ENCODE measurements at regions not wholly inside any gene's neighbourhood (a gene's known extent, or its start where the extent isn't known, plus 50 kb on each side); places are given as distances from the start of the nearest gene placed in this dataset.

DNA sequence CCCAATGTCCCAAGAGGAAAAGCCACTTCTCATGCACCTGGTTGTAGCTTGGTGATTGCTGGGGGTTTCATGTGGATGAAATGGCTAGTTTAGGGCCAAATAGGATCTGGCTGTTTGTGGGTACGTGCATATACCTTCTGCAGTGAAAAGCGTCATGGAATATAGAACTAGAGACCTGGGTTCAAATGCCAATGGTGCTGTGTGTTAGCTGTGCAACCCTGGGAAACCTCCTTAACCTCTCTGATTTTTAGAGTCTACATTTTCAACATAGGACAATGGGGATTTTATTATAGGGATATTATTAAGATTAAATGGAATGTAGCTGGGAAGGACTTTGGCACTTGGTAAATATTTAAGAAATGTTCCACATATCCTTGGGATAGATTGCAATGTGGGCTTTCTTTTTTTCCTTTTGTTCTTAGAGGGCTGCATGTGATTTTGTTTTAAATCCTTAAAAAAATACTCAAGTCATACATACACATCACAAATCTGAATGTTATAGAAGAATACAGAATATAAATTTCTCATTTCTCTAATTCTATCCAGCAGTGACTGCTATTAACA, 112.6 kb upstream of the E2F8 start:
- ATAC-seq (no peak), DNase-seq (no peak)
- H3K27ac ChIP-seq, result no peak overlapping the region
- intact Hi-C loops (cut with DNase I), result no loop called here
- no peaks in the 10 kb centered on the region for H3K9me3 ChIP-seq
- no peaks in the 10 kb centered on the region for H3K36me3 ChIP-seq (ENCODE audit: insufficient read depth in 1 of 2, low read depth in 1 of 2)
- no peaks in the 10 kb centered on the region for H3K4me1 ChIP-seq
- 76 to 82% (median 76%) methylated on average over 2 of the region's 2 CpGs for WGBS, 3 donors
- no peak overlapping the region for H3K4me3 ChIP-seq
- peaks cover 0 to 81% (median 4%) of the 10 kb centered on the region in 3 donors for H3K27me3 ChIP-seq (ENCODE audit: insufficient read depth in 3 of 3, low read length in 2 of 3)
- TF ChIP-seq, protein P1, sequence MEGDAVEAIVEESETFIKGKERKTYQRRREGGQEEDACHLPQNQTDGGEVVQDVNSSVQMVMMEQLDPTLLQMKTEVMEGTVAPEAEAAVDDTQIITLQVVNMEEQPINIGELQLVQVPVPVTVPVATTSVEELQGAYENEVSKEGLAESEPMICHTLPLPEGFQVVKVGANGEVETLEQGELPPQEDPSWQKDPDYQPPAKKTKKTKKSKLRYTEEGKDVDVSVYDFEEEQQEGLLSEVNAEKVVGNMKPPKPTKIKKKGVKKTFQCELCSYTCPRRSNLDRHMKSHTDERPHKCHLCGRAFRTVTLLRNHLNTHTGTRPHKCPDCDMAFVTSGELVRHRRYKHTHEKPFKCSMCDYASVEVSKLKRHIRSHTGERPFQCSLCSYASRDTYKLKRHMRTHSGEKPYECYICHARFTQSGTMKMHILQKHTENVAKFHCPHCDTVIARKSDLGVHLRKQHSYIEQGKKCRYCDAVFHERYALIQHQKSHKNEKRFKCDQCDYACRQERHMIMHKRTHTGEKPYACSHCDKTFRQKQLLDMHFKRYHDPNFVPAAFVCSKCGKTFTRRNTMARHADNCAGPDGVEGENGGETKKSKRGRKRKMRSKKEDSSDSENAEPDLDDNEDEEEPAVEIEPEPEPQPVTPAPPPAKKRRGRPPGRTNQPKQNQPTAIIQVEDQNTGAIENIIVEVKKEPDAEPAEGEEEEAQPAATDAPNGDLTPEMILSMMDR (IDR thresholded peaks at IDR 0.05), result no peak

DNA sequence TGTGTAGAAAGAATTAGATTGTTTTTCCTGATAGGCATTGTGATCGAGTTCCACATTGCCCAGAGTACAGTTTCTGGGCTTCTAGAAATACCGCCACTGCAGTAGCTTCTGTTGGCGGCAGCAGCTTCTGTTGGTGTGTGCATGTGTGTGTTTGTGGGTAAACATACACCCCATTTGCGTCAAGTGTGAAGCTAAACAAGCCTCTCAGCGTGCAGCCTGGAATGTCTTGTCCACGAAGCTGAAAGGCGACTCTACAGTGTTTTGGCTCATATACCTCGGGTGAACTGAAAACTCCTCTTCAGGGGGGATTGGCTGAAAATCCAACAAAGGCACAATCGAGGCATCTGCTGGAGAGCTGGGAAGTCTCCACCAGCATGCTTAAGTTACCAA, 112.0 kb upstream of the E2F8 start:
- TF ChIP-seq, protein P1 (IDR thresholded peaks at IDR 0.05), result no peak
- WGBS, 3 donors, result 26 to 36% (median 28%) methylated on average over 9 of the region's 9 CpGs
- DNase-seq, result no peak
- Histone ChIP-seq H3K36me3 (ENCODE audit: insufficient read depth in 1 of 2, low read depth in 1 of 2) (no peaks in the 10 kb centered on the region), H3K27me3 (ENCODE audit: insufficient read depth in 3 of 3, low read length in 2 of 3) (peaks cover 0 to 82% (median 4%) of the 10 kb centered on the region in 3 donors), H3K27ac (no peak overlapping the region), H3K9me3 (no peaks in the 10 kb centered on the region), H3K4me1 (no peaks in the 10 kb centered on the region), H3K4me3 (no peak overlapping the region)
- intact Hi-C loops (cut with DNase I), result no loop called here
- no peak for ATAC-seq

DNA sequence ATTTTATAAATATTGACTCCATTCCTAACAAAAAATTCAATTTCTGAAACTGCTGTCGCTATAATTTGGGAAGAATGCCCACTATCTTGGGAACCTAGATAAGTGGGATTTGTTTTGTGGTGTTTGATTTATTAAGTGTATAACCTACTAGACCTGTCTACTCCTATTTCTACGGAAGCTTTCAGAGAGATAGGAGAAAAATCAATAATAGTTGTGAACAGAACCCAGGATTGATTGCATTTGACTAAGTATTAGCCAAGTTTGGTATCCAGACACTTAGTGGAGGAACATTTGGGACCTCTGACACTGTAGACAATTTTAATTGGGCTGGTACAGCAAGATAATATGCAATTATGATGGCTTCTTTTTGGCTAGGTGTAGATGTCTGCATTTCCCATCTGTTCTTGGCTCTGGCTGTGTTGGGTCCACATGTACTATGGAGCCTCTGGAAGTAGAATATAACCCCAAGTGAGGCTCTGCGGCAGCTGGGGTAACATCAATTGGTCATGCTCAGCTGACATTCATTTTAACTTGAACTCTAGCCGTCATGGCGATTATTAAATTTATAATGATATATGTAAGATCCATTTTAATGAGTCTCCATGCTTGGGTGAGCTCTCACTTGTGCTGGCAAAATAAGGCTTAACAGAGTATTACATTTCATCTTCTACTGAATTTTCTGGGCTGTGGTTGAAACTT, 111.5 kb upstream of the E2F8 start:
- no peak overlapping the region for H3K27ac ChIP-seq
- 29 to 46% (median 32%) methylated on average over 5 of the region's 5 CpGs for WGBS, 3 donors
- H3K4me1 ChIP-seq, result no peaks in the 10 kb centered on the region
- intact Hi-C loops (cut with DNase I), result no loop called here
- ATAC-seq (no peak), DNase-seq (no peak)
- TF ChIP-seq, protein P1 (IDR thresholded peaks at IDR 0.05), result no peak
- peaks cover 0 to 83% (median 4%) of the 10 kb centered on the region in 3 donors for H3K27me3 ChIP-seq (ENCODE audit: insufficient read depth in 3 of 3, low read length in 2 of 3)
- no peaks in the 10 kb centered on the region for H3K36me3 ChIP-seq (ENCODE audit: insufficient read depth in 1 of 2, low read depth in 1 of 2)
- no peaks in the 10 kb centered on the region for H3K9me3 ChIP-seq
- no peak overlapping the region for H3K4me3 ChIP-seq

DNA sequence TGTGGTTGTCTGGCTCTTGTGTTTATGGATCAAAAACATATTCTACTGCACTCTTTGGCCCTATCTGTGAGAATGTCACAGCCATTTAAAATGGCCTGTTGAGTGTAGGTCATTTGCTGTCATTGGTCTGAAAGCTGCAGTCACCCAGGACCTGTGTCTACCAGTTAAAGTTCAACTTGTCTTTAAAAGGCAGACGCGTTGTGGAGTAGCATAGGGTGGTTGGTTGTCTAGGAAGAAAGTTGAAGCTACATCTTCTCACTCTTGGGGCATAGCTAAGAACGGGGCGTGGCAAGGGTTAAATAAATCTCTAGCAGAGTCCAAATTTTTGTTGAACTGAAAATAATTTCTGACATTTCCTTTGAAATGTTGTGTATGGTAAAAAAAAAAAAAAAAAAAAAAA, 110.7 kb upstream of the E2F8 start:
- intact Hi-C loops (cut with DNase I), result no loop called here
- 90 to 94% (median 91%) methylated on average over 4 of the region's 4 CpGs for WGBS, 3 donors
- H3K27ac ChIP-seq, result no peak overlapping the region
- TF ChIP-seq, protein P1 (IDR thresholded peaks at IDR 0.05), result no peak
- no peak for DNase-seq
- no peaks in the 10 kb centered on the region for H3K36me3 ChIP-seq (ENCODE audit: insufficient read depth in 1 of 2, low read depth in 1 of 2)
- H3K27me3 ChIP-seq (ENCODE audit: insufficient read depth in 3 of 3, low read length in 2 of 3), result peaks cover 0 to 83% (median 7%) of the 10 kb centered on the region in 3 donors
- no peaks in the 10 kb centered on the region for H3K9me3 ChIP-seq
- no peak overlapping the region for H3K4me3 ChIP-seq
- no peak for ATAC-seq
- no peaks in the 10 kb centered on the region for H3K4me1 ChIP-seq
